HepG2 (cell line): ENCODE measurements at regions not wholly inside any gene's neighbourhood (a gene's known extent, or its start where the extent isn't known, plus 50 kb on each side); places are given as distances from the start of the nearest gene placed in this dataset.
"Not testable (repeated sequence)": the region's sequence is repeated elsewhere in the genome, so short reads cannot be mapped to it uniquely, and the experiment has no call there.

Source experiments
- ATAC-seq: fragments of 200-7000 bp; cut with Tn5 transposase; 3 replicates; pipeline ENCODE4 v1.9.1; 2020; ENCODE audit warnings: mild to moderate bottlenecking, moderate library complexity
- BruUV-seq: library from RNA; stranded (reverse); fragments of 400-500 nt; replicated peaks from 2 replicates; lab custom pipeline; 2021; lab: Mats Ljungman, UMichigan
- CTCF ChIA-PET: fragments of 300-600 bp; formaldehyde crosslinking; extraction: SDS; loops from one replicate; lab custom pipeline; 2021; ENCODE audit warnings: low total read pairs, inconsistent platforms, low intra/inter-chr PET ratio; lab: Yijun Ruan, JAX
- POLR2A ChIA-PET: fragments of 350-600 bp; sonication (Branson Sonifier 250); formaldehyde crosslinking; loops from one replicate; lab custom pipeline; 2020; ENCODE audit warnings: antibody characterized with exemption, inconsistent platforms; lab: Yijun Ruan, JAX
- DNase-seq: peaks from one replicate; pipeline ENCODE4 v3.0.0-alpha.2; 2015; ENCODE audit warnings: low spot score
- FAIRE-seq: peaks from 3 replicates; lab custom pipeline; 2011; peaks lifted over from hg19 to GRCh38; lab: Jason Lieb, UNC
- H2AFZ ChIP-seq: one replicate; pipeline ENCODE4 v1.6.1; 2011; ENCODE audit warnings: low read length, inconsistent platforms
- H3K27ac ChIP-seq: fragments of 300-600 bp; 3 replicates; pipeline ENCODE4 v1.8.0; 2011; ENCODE audit warnings: mixed run types, mild to moderate bottlenecking, mixed read lengths, low read length, inconsistent platforms; ENCODE audit not compliant: insufficient read depth; ENCODE audit errors: extremely low read length
- H3K27me3 ChIP-seq, 2 experiments: fragments of 200-600 bp in 1 of 2; 2 replicates in 1 of 2; 3 replicates in 1 of 2; pipeline versions ENCODE4 v1.6.0 to v1.8.0; 2011; ENCODE audit warnings: low read length in 2 of 2, mild to moderate bottlenecking in 2 of 2, moderate library complexity in 2 of 2, inconsistent platforms in 1 of 2; ENCODE audit not compliant: insufficient read depth in 2 of 2, control insufficient read depth in 1 of 2
- H3K36me3 ChIP-seq, 2 experiments: fragments of 200-600 bp in 1 of 2; replicated peaks in 1 of 2; 2 replicates in 1 of 2; 3 replicates in 1 of 2; pipeline versions ENCODE4 v1.5.1 to v1.8.0; 2011; ENCODE audit warnings: low read length in 2 of 2, inconsistent platforms in 1 of 2; ENCODE audit not compliant: insufficient read depth in 2 of 2, control insufficient read depth in 1 of 2
- H3K4me1 ChIP-seq: 2 replicates; pipeline ENCODE4 v1.5.1; 2012; ENCODE audit warnings: low read length, inconsistent platforms; ENCODE audit not compliant: insufficient read depth
- H3K4me2 ChIP-seq: 2 replicates; pipeline ENCODE4 v1.6.0; 2011; ENCODE audit warnings: low read depth, low read length, inconsistent platforms
- H3K4me3 ChIP-seq, 3 experiments: fragments of 200-600 bp in 1 of 3; sonication (generic), shearing (Covaris generic) in 1 of 3; replicated peaks in 1 of 3; 2 replicates each; pipeline ENCODE4 v1.5.1; 2011 to 2016; ENCODE audit warnings: low read length in 3 of 3, inconsistent platforms in 2 of 3, low read depth in 2 of 3, mild to moderate bottlenecking in 2 of 3, control low read depth in 1 of 3, mixed read lengths in 1 of 3; ENCODE audit not compliant: insufficient read depth in 1 of 3
- H3K79me2 ChIP-seq: one replicate; pipeline ENCODE4 v1.6.1; 2011; ENCODE audit warnings: low read length, inconsistent platforms; ENCODE audit not compliant: insufficient read depth
- H3K9ac ChIP-seq: 2 replicates; pipeline ENCODE4 v1.6.0; 2011; ENCODE audit warnings: mild to moderate bottlenecking, low read depth, low read length, inconsistent platforms; ENCODE audit not compliant: insufficient read depth
- H3K9me3 ChIP-seq: 2 replicates; pipeline ENCODE4 v1.5.1; 2012; ENCODE audit warnings: mild to moderate bottlenecking, low read length
- H4K20me1 ChIP-seq: 2 replicates; pipeline ENCODE4 v1.6.0; 2011; ENCODE audit warnings: inconsistent platforms, mild to moderate bottlenecking, low read length, moderate library complexity; ENCODE audit not compliant: insufficient read depth
- ARHGAP35 ChIP-seq: sonication (generic); formaldehyde crosslinking; IDR thresholded peaks from 2 replicates; pipeline ENCODE4 v1.9.0; 2022; ENCODE audit warnings: mild to moderate bottlenecking, inconsistent platforms, moderate library complexity, missing genetic modification reagents, borderline replicate concordance
- NFE2L2 ChIP-seq: fragments of 150-350 bp; IDR thresholded peaks from 2 replicates; pipeline ENCODE4 v1.6.1; 2014; ENCODE audit warnings: low read length
- SRF ChIP-seq: IDR thresholded peaks from 2 replicates; pipeline ENCODE4 v1.6.1; 2011; ENCODE audit warnings: mild to moderate bottlenecking, low read depth, low read length, moderate library complexity
- ZBTB8A ChIP-seq: sonication (generic); formaldehyde crosslinking; IDR thresholded peaks from 2 replicates; pipeline ENCODE4 v1.4.0; 2020; ENCODE audit warnings: mild to moderate bottlenecking, low read depth, missing genetic modification reagents, borderline replicate concordance
- WGBS: methylation state at CpG from one replicate; pipeline ENCODE4 v1.1.6; 2017; ENCODE audit warnings: low lambda C conversion rate; 5-methylcytosine and 5-hydroxymethylcytosine counted together
- in situ Hi-C: cut with HindIII; loops from 2 replicates; pipeline ENCODE4 v1.10.0; 2017; ENCODE audit warnings: low pct_unique_long_range_greater_than_20kb; ENCODE audit not compliant: extremely low pct_ligation_motif_present
- intact Hi-C: fragments of 100-400 bp; cut with micrococcal nuclease; formaldehyde crosslinking; loops from one replicate; pipeline ENCODE4 v1.10.0; 2022; ENCODE audit not compliant: unreplicated experiment
- TF ChIP-seq, protein P1 (sequence below): sonication (generic); formaldehyde crosslinking; IDR thresholded peaks from 2 replicates; pipeline ENCODE4 v1.8.0; 2022; ENCODE audit warnings: mild to moderate bottlenecking, missing genetic modification reagents
- TF ChIP-seq, protein P2 (sequence below): sonication (generic); formaldehyde crosslinking; IDR thresholded peaks from 2 replicates; pipeline ENCODE4 v1.5.0; 2020; ENCODE audit warnings: mild to moderate bottlenecking, missing genetic modification reagents, borderline replicate concordance
- TF ChIP-seq, protein P3 (sequence below): sonication (generic); formaldehyde crosslinking; IDR thresholded peaks from 2 replicates; pipeline ENCODE4 v1.8.0; 2022; ENCODE audit warnings: mild to moderate bottlenecking, missing genetic modification reagents; ENCODE audit not compliant: insufficient replicate concordance
- TF ChIP-seq, protein P4 (sequence below): sonication (generic); formaldehyde crosslinking; IDR thresholded peaks from 2 replicates; pipeline ENCODE4 v1.5.0; 2020; ENCODE audit warnings: missing genetic modification reagents, mild to moderate bottlenecking, borderline replicate concordance
- TF ChIP-seq, protein P5 (sequence below): sonication (generic); formaldehyde crosslinking; IDR thresholded peaks from 2 replicates; pipeline ENCODE4 v1.5.0; 2020; ENCODE audit warnings: missing genetic modification reagents

DNA sequence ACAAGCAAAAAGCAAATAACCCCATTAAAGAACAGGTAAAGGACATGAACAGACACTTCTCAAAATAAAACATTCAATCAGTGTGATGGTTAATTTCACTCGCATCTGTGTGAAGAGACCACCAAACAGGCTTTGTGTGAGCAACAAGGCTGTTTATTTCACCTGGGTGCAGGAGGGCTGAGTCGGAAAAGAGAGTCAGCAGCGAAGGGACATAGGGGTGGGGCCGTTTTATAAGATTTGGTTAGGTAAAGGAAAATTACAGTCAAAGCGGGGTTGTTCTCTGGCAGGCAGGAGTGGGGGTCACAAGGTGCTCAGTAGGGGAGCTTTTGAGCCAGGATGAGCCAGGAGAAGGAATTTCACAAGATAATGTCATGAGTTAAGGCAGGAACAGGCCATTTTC is 429.5 kb upstream of the ZNF804A start:
- H4K20me1 ChIP-seq, H3K4me3 ChIP-seq, POLR2A ChIA-PET, H3K4me2 ChIP-seq, H3K36me3 ChIP-seq, ATAC-seq, FAIRE-seq, intact Hi-C loops, H3K4me1 ChIP-seq, DNase-seq, CTCF ChIA-PET, H3K79me2 ChIP-seq, H3K27ac ChIP-seq, H3K9ac ChIP-seq, in situ Hi-C loops, BruUV-seq, H2AFZ ChIP-seq, H3K27me3 ChIP-seq, H3K9me3 ChIP-seq: not testable (repeated sequence)
- WGBS = 28% methylated on average over 5 of the region's 5 CpGs

DNA sequence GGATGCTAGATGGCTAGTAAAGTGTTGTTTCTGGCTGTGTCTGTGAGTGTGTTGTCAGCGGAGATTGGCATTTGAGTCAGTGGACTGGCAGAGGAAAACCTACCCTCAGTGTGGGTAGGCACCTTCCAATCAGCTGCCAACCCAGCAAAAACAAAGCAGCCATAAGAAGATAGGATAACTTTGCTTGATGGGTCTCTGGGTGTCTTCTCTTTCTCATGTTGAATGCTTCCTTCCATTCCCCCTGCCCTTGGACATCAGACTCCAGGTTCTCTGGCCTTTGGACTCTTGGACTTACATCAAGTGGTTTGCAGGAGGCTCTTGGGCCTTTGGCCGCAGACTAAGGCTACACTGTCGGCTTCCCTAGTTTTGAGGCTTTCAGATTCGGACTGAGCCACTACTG is 429.0 kb upstream of the ZNF804A start:
- BruUV-seq = no TSS peak
- H2AFZ ChIP-seq = no peak overlapping the region
- no peak overlapping the region for H3K4me2 ChIP-seq
- no peaks in the 10 kb centered on the region for H3K36me3 ChIP-seq
- H3K79me2 ChIP-seq = no peaks in the 10 kb centered on the region
- ChIA-PET POLR2A (no interaction called here), CTCF (no interaction called here)
- ATAC-seq (no peak), DNase-seq (no peak), FAIRE-seq (no peak)
- in situ Hi-C loops (no loop called here), intact Hi-C loops (no loop called here)
- H3K9me3 ChIP-seq = no peaks in the 10 kb centered on the region
- H3K9ac ChIP-seq = no peak overlapping the region
- H3K4me3 ChIP-seq = no peak overlapping the region
- 16% methylated on average over 4 of the region's 4 CpGs for WGBS
- H3K27ac ChIP-seq = no peak overlapping the region
- H3K27me3 ChIP-seq = no peaks in the 10 kb centered on the region
- H4K20me1 ChIP-seq = no peaks in the 10 kb centered on the region
- H3K4me1 ChIP-seq = no peaks in the 10 kb centered on the region
- TF ChIP-seq, protein P1, sequence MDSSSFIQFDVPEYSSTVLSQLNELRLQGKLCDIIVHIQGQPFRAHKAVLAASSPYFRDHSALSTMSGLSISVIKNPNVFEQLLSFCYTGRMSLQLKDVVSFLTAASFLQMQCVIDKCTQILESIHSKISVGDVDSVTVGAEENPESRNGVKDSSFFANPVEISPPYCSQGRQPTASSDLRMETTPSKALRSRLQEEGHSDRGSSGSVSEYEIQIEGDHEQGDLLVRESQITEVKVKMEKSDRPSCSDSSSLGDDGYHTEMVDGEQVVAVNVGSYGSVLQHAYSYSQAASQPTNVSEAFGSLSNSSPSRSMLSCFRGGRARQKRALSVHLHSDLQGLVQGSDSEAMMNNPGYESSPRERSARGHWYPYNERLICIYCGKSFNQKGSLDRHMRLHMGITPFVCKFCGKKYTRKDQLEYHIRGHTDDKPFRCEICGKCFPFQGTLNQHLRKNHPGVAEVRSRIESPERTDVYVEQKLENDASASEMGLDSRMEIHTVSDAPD (CRISPR knock-in tag) = no peak
- TF ChIP-seq, protein P2, sequence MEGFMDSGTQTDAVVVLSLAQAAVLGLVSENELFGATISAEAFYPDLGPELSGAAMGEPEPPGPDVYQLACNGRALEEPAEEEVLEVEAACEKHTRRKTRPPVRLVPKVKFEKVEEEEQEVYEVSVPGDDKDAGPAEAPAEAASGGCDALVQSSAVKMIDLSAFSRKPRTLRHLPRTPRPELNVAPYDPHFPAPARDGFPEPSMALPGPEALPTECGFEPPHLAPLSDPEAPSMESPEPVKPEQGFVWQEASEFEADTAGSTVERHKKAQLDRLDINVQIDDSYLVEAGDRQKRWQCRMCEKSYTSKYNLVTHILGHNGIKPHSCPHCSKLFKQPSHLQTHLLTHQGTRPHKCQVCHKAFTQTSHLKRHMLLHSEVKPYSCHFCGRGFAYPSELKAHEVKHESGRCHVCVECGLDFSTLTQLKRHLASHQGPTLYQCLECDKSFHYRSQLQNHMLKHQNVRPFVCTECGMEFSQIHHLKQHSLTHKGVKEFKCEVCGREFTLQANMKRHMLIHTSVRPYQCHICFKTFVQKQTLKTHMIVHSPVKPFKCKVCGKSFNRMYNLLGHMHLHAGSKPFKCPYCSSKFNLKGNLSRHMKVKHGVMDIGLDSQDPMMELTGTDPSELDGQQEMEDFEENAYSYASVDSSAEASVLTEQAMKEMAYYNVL (CRISPR knock-in tag) = no peak
- TF ChIP-seq, protein P3, sequence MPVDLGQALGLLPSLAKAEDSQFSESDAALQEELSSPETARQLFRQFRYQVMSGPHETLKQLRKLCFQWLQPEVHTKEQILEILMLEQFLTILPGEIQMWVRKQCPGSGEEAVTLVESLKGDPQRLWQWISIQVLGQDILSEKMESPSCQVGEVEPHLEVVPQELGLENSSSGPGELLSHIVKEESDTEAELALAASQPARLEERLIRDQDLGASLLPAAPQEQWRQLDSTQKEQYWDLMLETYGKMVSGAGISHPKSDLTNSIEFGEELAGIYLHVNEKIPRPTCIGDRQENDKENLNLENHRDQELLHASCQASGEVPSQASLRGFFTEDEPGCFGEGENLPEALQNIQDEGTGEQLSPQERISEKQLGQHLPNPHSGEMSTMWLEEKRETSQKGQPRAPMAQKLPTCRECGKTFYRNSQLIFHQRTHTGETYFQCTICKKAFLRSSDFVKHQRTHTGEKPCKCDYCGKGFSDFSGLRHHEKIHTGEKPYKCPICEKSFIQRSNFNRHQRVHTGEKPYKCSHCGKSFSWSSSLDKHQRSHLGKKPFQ = no peak
- no peak for TF ChIP-seq NFE2L2
- TF ChIP-seq ARHGAP35 (CRISPR knock-in tag) = no peak
- no peak for TF ChIP-seq ZBTB8A (CRISPR knock-in tag)
- TF ChIP-seq SRF = no peak
- TF ChIP-seq, protein P4, sequence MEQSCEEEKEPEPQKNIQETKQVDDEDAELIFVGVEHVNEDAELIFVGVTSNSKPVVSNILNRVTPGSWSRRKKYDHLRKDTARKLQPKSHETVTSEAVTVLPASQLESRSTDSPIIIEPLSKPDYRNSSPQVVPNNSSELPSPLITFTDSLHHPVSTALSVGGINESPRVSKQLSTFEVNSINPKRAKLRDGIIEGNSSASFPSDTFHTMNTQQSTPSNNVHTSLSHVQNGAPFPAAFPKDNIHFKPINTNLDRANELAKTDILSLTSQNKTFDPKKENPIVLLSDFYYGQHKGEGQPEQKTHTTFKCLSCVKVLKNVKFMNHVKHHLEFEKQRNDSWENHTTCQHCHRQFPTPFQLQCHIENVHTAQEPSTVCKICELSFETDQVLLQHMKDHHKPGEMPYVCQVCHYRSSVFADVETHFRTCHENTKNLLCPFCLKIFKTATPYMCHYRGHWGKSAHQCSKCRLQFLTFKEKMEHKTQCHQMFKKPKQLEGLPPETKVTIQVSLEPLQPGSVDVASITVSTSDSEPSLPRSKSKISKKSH = no peak
- TF ChIP-seq, protein P5, sequence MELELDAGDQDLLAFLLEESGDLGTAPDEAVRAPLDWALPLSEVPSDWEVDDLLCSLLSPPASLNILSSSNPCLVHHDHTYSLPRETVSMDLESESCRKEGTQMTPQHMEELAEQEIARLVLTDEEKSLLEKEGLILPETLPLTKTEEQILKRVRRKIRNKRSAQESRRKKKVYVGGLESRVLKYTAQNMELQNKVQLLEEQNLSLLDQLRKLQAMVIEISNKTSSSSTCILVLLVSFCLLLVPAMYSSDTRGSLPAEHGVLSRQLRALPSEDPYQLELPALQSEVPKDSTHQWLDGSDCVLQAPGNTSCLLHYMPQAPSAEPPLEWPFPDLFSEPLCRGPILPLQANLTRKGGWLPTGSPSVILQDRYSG = no peak
